NCI-H446 (cell line): ENCODE measurements at regions not wholly inside any gene's neighbourhood (a gene's known extent, or its start where the extent isn't known, plus 50 kb on each side); places are given as distances from the start of the nearest gene placed in this dataset.
"Not testable (repeated sequence)": the region's sequence is repeated elsewhere in the genome, so short reads cannot be mapped to it uniquely, and the experiment has no call there.

Experiments used
- DNase-seq, 2 experiments: peaks; one replicate each; lab custom pipeline; 2025; lab: John Stamatoyannopoulos, UW

DNA sequence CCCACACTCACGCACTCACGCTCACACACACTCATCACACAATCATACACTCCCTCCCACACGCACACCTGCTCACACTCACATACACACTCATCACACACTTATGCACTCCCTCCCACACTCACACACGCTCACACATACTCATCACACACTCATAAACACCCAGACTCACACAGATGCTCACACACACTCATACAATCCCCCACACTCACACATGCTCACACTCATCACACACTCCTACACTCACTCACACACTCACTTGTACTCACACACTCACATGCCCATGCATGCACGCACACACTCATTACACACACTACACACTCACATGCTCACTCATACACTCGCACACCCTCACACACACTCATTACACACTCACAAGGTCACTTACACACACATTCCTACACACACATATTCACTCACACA is 131.1 kb upstream of the PDE10A start:
- DNase-seq = no peak

GRCh38 chr6:165793287-165793825 is 130.3 kb upstream of the PDE10A start:
- DNase-seq = no peak

DNA sequence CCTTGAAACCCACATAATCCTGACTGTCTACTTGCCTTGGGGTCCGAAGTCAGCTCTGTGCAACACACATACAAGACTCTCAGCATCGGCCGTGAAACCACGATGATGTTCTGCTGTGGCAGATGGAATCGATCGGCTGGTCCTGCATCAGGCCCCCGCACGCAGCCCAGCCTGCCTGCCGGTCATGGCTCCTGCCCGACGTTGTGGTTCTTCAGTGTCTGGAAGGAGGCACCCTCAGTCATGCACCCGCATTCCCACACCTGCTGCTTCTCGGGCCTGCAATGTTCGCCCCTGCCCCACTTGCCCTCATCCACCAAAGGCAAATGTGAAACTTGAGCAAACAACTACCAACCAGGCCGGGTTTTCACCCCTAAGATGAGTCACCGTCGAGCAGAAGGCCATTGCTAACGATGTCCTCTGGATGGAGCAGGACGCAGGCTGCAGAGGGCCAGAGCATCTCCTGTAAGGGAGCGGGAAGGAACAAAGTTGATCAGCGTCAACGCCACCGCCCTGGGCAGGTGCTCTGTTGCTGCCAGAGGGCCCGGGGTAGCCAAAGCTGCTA is 128.9 kb upstream of the PDE10A start:
- DNase-seq = no peak

DNA sequence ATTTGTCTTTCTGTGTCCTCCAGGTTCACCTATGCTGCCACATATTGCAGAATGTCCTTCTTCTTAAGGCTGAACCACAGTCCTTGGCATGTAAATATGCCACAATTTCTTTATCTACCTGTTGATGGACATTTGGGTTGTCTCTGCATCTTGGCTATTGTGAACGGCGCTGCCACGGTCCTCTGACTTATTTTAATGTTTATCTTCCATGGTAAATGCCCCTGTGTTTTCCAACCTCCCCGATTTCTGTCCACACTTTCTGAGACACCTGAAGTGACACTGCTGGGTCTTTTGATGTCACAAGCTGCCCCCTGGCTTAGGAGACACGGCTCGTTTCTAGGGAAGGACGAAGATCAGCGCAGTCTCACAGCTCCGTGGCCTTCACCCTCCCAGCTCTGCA is 128.3 kb upstream of the PDE10A start:
- no peak for DNase-seq

DNA sequence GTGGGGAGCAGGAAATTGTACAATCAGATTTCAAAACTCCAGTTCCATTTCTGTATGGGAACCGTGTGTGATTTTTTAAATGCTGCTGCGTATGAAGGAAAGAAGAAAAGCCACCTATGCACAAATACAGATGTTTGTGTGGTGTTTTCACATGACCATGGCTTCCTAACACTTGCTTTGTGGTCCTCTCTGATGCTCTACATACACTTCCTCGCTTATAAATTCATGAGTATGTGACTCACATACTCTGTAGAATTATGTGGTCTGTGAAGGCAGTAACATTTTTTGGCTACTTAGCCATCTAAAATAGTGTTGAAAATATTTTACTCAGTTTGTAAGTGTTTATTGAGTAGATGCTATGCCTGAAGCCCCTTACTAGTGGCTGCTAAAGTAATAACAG is 119.8 kb upstream of the PDE10A start:
- DNase-seq = no peak

GRCh38 chr6:165782134-165782533 is 119.1 kb upstream of the PDE10A start:
- no peak for DNase-seq

DNA sequence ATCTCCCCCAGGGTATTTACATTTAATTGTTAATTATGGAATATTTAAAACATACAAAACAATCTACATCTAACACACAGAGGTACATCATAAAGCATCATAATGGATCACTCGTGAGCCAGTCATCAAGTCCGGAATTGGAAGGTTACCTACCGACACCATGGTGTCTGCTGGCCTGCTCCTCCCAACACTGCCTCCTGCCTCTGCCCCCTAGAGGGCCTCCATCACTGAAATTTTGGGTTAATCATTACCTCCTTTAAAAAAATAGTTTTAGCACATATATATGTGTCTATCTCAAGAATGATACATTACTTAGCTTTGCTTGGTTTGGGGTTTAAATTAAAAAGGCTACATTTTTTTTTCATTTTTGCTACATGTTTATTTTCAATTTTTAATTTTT is 114.6 kb upstream of the PDE10A start:
- no peak for DNase-seq

DNA sequence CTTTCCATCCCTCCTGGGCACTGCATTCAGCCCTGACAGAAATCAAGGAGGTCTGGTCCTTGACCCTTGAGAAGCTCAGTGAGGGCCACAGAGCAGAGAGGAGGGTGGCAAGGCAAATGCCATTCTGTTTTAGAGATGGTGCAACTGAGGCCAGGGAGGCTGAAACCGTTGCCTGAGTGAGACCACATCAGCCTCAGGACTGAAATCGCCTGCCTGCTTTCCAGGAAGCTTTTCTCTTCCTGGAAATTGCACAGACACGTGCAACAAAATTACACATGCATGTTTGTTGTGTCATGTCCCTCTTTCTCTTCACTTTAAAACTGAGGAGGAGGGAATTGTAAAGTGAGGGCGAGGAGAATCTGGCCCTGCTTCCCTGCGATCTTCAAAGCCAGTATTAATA is 113.7 kb upstream of the PDE10A start:
- no peak for DNase-seq

- no peak for DNase-seq
These were observed 112.7 kb upstream of the PDE10A start for GRCh38 chr6:165775721-165776120.

- DNase-seq = no peak
These were observed 112.0 kb upstream of the PDE10A start for GRCh38 chr6:165774903-165775601.

- DNase-seq = no peak
These were observed 107.5 kb upstream of the PDE10A start for GRCh38 chr6:165770397-165771082.

DNA sequence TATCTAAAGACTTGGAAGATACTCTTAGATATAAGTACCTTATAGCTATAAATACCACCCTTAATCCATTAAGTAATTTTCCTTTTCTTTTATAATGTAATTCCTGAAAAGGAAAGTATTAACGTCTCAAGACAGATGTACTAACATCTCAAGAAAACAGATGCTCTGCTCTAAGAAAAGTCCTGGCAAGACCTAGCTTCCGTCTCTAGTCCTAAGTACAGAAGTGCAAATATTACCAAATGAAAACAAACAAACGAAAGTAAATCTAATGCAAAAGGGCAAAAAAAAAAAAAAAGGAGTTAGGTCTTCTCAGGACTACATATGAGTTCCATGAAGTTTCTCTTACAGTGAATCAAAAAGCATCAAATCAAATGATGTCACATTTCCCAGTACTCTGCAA is 106.8 kb upstream of the PDE10A start:
- no peak for DNase-seq

DNA sequence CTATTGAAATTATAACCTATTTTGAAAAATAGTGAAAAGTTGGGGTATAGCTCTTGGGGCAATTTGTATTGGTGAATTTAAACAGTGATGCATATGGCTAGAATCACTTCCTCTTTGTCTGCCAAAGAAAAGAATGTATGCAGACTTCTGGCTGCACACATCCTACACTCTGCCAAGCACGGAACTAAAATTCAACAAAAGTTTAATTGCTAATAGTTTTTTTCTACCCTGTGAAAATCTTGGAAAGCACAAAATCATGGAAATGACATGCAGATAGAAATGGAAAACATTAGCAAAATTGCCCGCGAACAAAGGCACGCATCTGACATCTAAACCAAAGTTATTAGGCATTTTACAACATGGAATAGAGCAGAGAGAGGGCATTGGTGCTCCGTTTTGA is 106.4 kb upstream of the PDE10A start:
- DNase-seq = no peak

- DNase-seq = no peak
These were observed 105.9 kb upstream of the PDE10A start for GRCh38 chr6:165768961-165769360.

GRCh38 chr6:165767228-165767627 is 104.2 kb upstream of the PDE10A start:
- no peak for DNase-seq

GRCh38 chr6:165766457-165766856 is 103.4 kb upstream of the PDE10A start:
- DNase-seq = no peak

DNA sequence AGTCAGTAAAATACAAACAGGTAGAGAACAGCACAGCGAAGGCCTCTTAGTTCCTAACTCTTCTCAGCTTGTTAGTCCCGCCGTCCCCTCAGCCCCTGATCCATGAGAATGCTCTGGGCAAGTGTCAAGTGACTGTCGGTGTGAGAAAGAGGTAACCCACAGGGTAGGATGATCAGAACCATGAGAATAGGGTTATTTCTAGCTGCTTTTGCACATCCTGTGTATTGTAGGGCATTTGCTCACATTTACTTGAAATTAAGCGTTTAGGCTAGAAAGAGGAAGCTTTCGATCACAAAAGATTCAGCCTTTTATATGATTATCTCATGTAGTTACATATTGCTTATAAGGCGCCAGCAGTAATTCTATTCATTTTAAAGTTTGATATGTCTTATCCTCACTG is 103.0 kb upstream of the PDE10A start:
- DNase-seq = no peak

DNA sequence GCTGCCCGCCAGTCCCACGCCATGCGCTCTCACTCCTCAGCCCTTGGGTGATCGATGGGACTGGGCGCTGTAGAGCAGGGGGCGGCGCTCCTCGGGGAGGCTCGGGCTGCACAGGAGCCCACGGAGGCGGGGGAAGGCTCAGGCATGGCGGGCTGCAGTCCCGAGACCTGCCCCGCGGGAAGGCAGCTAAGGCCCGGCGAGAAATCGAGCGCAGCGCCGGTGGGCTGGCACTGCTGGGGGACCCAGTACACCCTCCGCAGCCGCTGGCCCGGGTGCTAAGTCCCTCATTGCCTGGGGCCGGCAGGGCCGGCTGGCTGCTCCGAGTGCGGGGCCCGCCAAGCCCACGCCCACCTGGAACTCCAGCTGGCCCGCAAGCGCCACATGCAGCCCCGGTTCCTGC is 102.2 kb upstream of the PDE10A start:
- not testable (repeated sequence) for DNase-seq

GRCh38 chr6:165762876-165763275 is 99.8 kb upstream of the PDE10A start:
- DNase-seq = no peak

GRCh38 chr6:165762125-165762524 is 99.1 kb upstream of the PDE10A start:
- DNase-seq = no peak

GRCh38 chr6:165760803-165761185 is 97.8 kb upstream of the PDE10A start:
- DNase-seq = no peak

- DNase-seq = no peak
These were observed 97.2 kb upstream of the PDE10A start for GRCh38 chr6:165760126-165760802.

GRCh38 chr6:165758441-165758840 is 95.4 kb upstream of the PDE10A start:
- no peak for DNase-seq
